ENCODE measurements at regions not wholly inside any gene's neighbourhood (a gene's known extent, or its start where the extent isn't known, plus 50 kb on each side); places are given as distances from the start of the nearest gene placed in this dataset.

DNA sequence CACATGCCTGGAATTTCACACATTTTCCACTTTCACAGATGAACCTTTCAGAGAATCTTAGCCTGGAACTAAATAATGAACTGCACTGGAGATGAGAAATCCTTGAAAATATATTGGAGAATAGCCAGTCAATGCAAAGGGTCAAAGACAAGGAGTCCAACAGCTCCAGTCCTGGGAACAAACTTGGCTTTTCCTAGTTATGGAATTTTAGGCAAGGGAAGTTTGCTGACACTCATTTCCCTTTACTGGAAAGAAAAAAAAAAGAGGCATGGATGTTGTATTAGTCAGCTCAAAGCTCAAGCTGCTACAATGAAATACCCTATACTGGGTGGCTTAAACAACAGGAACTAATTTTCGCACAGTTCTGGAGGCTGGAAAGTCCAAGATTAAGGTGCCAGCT lies 690.8 kb upstream of the ARPP21 start:
- TF ChIP-seq MYC (IDR thresholded peaks at IDR 0.05; ENCODE audit: low read depth, low read length) (no peak), CTCF (IDR thresholded peaks at IDR 0.05; ENCODE audit: extremely low read depth in 1 of 2, insufficient read depth in 1 of 2, low read depth in 1 of 2, low read length in 2 of 2) (no peak), POLR2A (IDR thresholded peaks at IDR 0.05; ENCODE audit: low read depth, low read length) (no peak), EZH2 (IDR thresholded peaks at IDR 0.05; ENCODE audit: borderline replicate concordance, low read depth, low read length, severe bottlenecking) (no peak)

Measured in endothelial cell of umbilical vein (primary cell).